Naive thymus-derived CD8-positive, alpha-beta T cell (primary cell): ENCODE measurements at regions not wholly inside any gene's neighbourhood (a gene's known extent, or its start where the extent isn't known, plus 50 kb on each side); places are given as distances from the start of the nearest gene placed in this dataset.

Experiments
- ATAC-seq, 2 donors: fragments of 150-1000 bp; cut with Tn5 transposase in 1 of 2; sonication (Bioruptor Pico), chemical (Tn5 transposase) in 1 of 2; 1 replicate in 1 of 2; 2 replicates in 1 of 2; pipeline ENCODE4 v1.10.0; 2021; ENCODE audit warnings: mild to moderate bottlenecking in 2 of 2, moderate library complexity in 2 of 2
- POLR2A ChIA-PET: fragments of 350-600 bp; sonication (Branson Sonifier 250); formaldehyde crosslinking; loops from one replicate; lab custom pipeline; 2021; ENCODE audit warnings: antibody characterized with exemption; lab: Charles Lee
- DNase-seq, 10 donors: peaks; one replicate each; pipeline versions ENCODE4 v3.0.0 to v3.0.0-alpha.2; 2020 to 2022
- H3K27ac Mint-ChIP-seq, 10 donors: one replicate each; pipeline ENCODE4 v1.8.0; 2020 to 2022; ENCODE audit warnings: mild to moderate bottlenecking in 10 of 10, mixed read lengths in 10 of 10, moderate library complexity in 4 of 10, inconsistent platforms in 1 of 10
- H3K27me3 Mint-ChIP-seq, 5 donors: one replicate each; pipeline ENCODE4 v1.8.0; 2021 to 2022; ENCODE audit warnings: mixed read lengths in 5 of 5
- H3K36me3 Mint-ChIP-seq, 3 donors: one replicate each; pipeline ENCODE4 v1.8.0; 2020 to 2022; ENCODE audit warnings: mixed read lengths in 3 of 3, mild to moderate bottlenecking in 2 of 3, inconsistent platforms in 1 of 3
- H3K4me1 Mint-ChIP-seq, 4 donors: one replicate each; pipeline ENCODE4 v1.8.0; 2021 to 2022; ENCODE audit warnings: mixed read lengths in 4 of 4
- H3K4me3 Mint-ChIP-seq, 10 donors: one replicate each; pipeline ENCODE4 v1.8.0; 2020 to 2022; ENCODE audit warnings: mild to moderate bottlenecking in 10 of 10, mixed read lengths in 10 of 10, moderate library complexity in 6 of 10, inconsistent platforms in 1 of 10
- H3K9me3 Mint-ChIP-seq, 9 donors: one replicate each; pipeline ENCODE4 v1.8.0; 2020 to 2022; ENCODE audit warnings: mixed read lengths in 9 of 9, mild to moderate bottlenecking in 3 of 9, inconsistent platforms in 1 of 9, moderate library complexity in 1 of 9

- no peak overlapping the region for H3K27ac Mint-ChIP-seq
- ATAC-seq (no peak), DNase-seq (no peak)
- H3K4me1 Mint-ChIP-seq: peaks cover 0 to 9% (median 0%) of the 10 kb centered on the region in 4 donors
- no peak overlapping the region for H3K4me3 Mint-ChIP-seq
- peaks cover 0 to 5% (median 0%) of the 10 kb centered on the region in 3 donors for H3K36me3 Mint-ChIP-seq
- no peaks in the 10 kb centered on the region for H3K27me3 Mint-ChIP-seq
- POLR2A ChIA-PET: no interaction called here
- H3K9me3 Mint-ChIP-seq: peaks cover 0 to 19% (median 9%) of the 10 kb centered on the region in 9 donors
Measured at GRCh38 chr14:34075042-34075744, 124.3 kb upstream of the EGLN3 start.

GRCh38 chr14:34072921-34073320, 122.0 kb upstream of the EGLN3 start:
- POLR2A ChIA-PET: no interaction called here
- peaks cover 0 to 5% (median 0%) of the 10 kb centered on the region in 3 donors for H3K36me3 Mint-ChIP-seq
- ATAC-seq (no peak), DNase-seq (no peak)
- no peak overlapping the region for H3K27ac Mint-ChIP-seq
- H3K9me3 Mint-ChIP-seq: peaks cover 0 to 19% (median 9%) of the 10 kb centered on the region in 9 donors
- H3K4me1 Mint-ChIP-seq: peaks cover 0 to 9% (median 1%) of the 10 kb centered on the region in 4 donors
- no peaks in the 10 kb centered on the region for H3K27me3 Mint-ChIP-seq
- H3K4me3 Mint-ChIP-seq: no peak overlapping the region

GRCh38 chr14:34072401-34072800, 121.5 kb upstream of the EGLN3 start:
- H3K27me3 Mint-ChIP-seq: no peaks in the 10 kb centered on the region
- POLR2A ChIA-PET: no interaction called here
- H3K4me1 Mint-ChIP-seq: peaks cover 0 to 9% (median 1%) of the 10 kb centered on the region in 4 donors

GRCh38 chr14:34070917-34071407, 120.1 kb upstream of the EGLN3 start:
- Mint-ChIP-seq H3K4me3 (no peak overlapping the region), H3K4me1 (peaks cover 0 to 9% (median 1%) of the 10 kb centered on the region in 4 donors), H3K27ac (no peak overlapping the region), H3K9me3 (peaks cover 0 to 19% (median 9%) of the 10 kb centered on the region in 9 donors), H3K36me3 (peaks cover 0 to 5% (median 0%) of the 10 kb centered on the region in 3 donors), H3K27me3 (no peaks in the 10 kb centered on the region)
- ATAC-seq (no peak), DNase-seq (no peak)
- POLR2A ChIA-PET: no interaction called here

More at GRCh38 chr14:34072401-34072800, 121.5 kb upstream of the EGLN3 start:
- Mint-ChIP-seq H3K36me3 (peaks cover 0 to 5% (median 0%) of the 10 kb centered on the region in 3 donors), H3K4me3 (no peak overlapping the region), H3K9me3 (peaks cover 0 to 19% (median 9%) of the 10 kb centered on the region in 9 donors), H3K27ac (no peak overlapping the region)
- ATAC-seq (no peak), DNase-seq (no peak)

- Mint-ChIP-seq H3K4me3 (no peak overlapping the region), H3K9me3 (peaks cover 0 to 19% (median 9%) of the 10 kb centered on the region in 9 donors), H3K27ac (no peak overlapping the region), H3K4me1 (peaks cover 0 to 3% (median 1%) of the 10 kb centered on the region in 4 donors), H3K36me3 (peaks cover 0 to 5% (median 0%) of the 10 kb centered on the region in 3 donors), H3K27me3 (no peaks in the 10 kb centered on the region)
- ATAC-seq: no peak
- POLR2A ChIA-PET: no interaction called here
- DNase-seq: no peak
Measured at GRCh38 chr14:34069854-34070582, 119.1 kb upstream of the EGLN3 start.

- Mint-ChIP-seq H3K4me3 (no peak overlapping the region), H3K27me3 (peaks cover 0 to 3% (median 0%) of the 10 kb centered on the region in 5 donors), H3K4me1 (peaks cover 0 to 3% (median 0%) of the 10 kb centered on the region in 4 donors), H3K27ac (no peak overlapping the region), H3K36me3 (peaks cover 0 to 5% (median 0%) of the 10 kb centered on the region in 3 donors), H3K9me3 (peaks cover 0 to 12% (median 6%) of the 10 kb centered on the region in 9 donors)
- ATAC-seq (no peak), DNase-seq (no peak)
- POLR2A ChIA-PET: no interaction called here
Measured at GRCh38 chr14:34067587-34067986, 116.7 kb upstream of the EGLN3 start.

GRCh38 chr14:34065690-34066391, 115.0 kb upstream of the EGLN3 start:
- H3K27me3 Mint-ChIP-seq: peaks cover 2 to 8% (median 6%) of the 10 kb centered on the region in 5 donors
- POLR2A ChIA-PET: no interaction called here
- no peaks in the 10 kb centered on the region for H3K9me3 Mint-ChIP-seq
- H3K27ac Mint-ChIP-seq: no peak overlapping the region
- H3K36me3 Mint-ChIP-seq: no peaks in the 10 kb centered on the region
- no peak overlapping the region for H3K4me3 Mint-ChIP-seq
- H3K4me1 Mint-ChIP-seq: peaks cover 2 to 4% (median 3%) of the 10 kb centered on the region in 4 donors
- DNase-seq (no peak), ATAC-seq (no peak)

- H3K36me3 Mint-ChIP-seq: no peaks in the 10 kb centered on the region
- no peak overlapping the region for H3K27ac Mint-ChIP-seq
- ATAC-seq (no peak), DNase-seq (no peak)
- peaks cover 3 to 14% (median 7%) of the 10 kb centered on the region in 5 donors for H3K27me3 Mint-ChIP-seq
- H3K4me3 Mint-ChIP-seq: no peak overlapping the region
- no peaks in the 10 kb centered on the region for H3K9me3 Mint-ChIP-seq
- POLR2A ChIA-PET: no interaction called here
- peaks cover 7 to 10% (median 8%) of the 10 kb centered on the region in 4 donors for H3K4me1 Mint-ChIP-seq
Measured at GRCh38 chr14:34065236-34065635, 114.4 kb upstream of the EGLN3 start.

- Mint-ChIP-seq H3K4me3 (no peak overlapping the region), H3K4me1 (peaks cover 9 to 13% (median 11%) of the 10 kb centered on the region in 4 donors), H3K27me3 (peaks cover 3 to 14% (median 8%) of the 10 kb centered on the region in 5 donors), H3K36me3 (no peaks in the 10 kb centered on the region), H3K9me3 (no peaks in the 10 kb centered on the region), H3K27ac (no peak overlapping the region)
- POLR2A ChIA-PET: no interaction called here
- ATAC-seq (no peak), DNase-seq (no peak)
Measured at GRCh38 chr14:34064349-34064748, 113.5 kb upstream of the EGLN3 start.

- no peaks in the 10 kb centered on the region for H3K9me3 Mint-ChIP-seq
- peaks cover 9 to 16% (median 12%) of the 10 kb centered on the region in 4 donors for H3K4me1 Mint-ChIP-seq
- peaks cover 3 to 18% (median 10%) of the 10 kb centered on the region in 5 donors for H3K27me3 Mint-ChIP-seq
- H3K4me3 Mint-ChIP-seq: no peak overlapping the region
- POLR2A ChIA-PET: no interaction called here
- no peaks in the 10 kb centered on the region for H3K36me3 Mint-ChIP-seq
- H3K27ac Mint-ChIP-seq: no peak overlapping the region
- no peak for ATAC-seq
- no peak for DNase-seq
Measured at GRCh38 chr14:34063470-34064164, 112.7 kb upstream of the EGLN3 start.

- H3K27me3 Mint-ChIP-seq: peaks cover 3 to 18% (median 10%) of the 10 kb centered on the region in 5 donors
- peaks cover 6 to 16% (median 12%) of the 10 kb centered on the region in 4 donors for H3K4me1 Mint-ChIP-seq
- H3K4me3 Mint-ChIP-seq: no peak overlapping the region
- ATAC-seq (no peak), DNase-seq (no peak)
- no peaks in the 10 kb centered on the region for H3K9me3 Mint-ChIP-seq
- POLR2A ChIA-PET: no interaction called here
- H3K27ac Mint-ChIP-seq: no peak overlapping the region
- H3K36me3 Mint-ChIP-seq: no peaks in the 10 kb centered on the region
Measured at GRCh38 chr14:34063042-34063441, 112.2 kb upstream of the EGLN3 start.

- no peaks in the 10 kb centered on the region for H3K9me3 Mint-ChIP-seq
- peaks cover 6 to 16% (median 12%) of the 10 kb centered on the region in 4 donors for H3K4me1 Mint-ChIP-seq
- H3K4me3 Mint-ChIP-seq: no peak overlapping the region
- DNase-seq (no peak), ATAC-seq (no peak)
- no peaks in the 10 kb centered on the region for H3K36me3 Mint-ChIP-seq
- no peak overlapping the region for H3K27ac Mint-ChIP-seq
- H3K27me3 Mint-ChIP-seq: peaks cover 3 to 18% (median 10%) of the 10 kb centered on the region in 5 donors
- POLR2A ChIA-PET: no interaction called here
Measured at GRCh38 chr14:34062353-34062973, 111.6 kb upstream of the EGLN3 start.
